Stimulated activated CD4-positive, alpha-beta T cell treated with anti-CD3 and anti-CD28 coated beads, Interleukin-2, amount 100 ng/mL, for 48 hours (primary cell): ENCODE measurements at regions not wholly inside any gene's neighbourhood (a gene's known extent, or its start where the extent isn't known, plus 50 kb on each side); places are given as distances from the start of the nearest gene placed in this dataset.
A peak's percentile ranks its signal among the peaks of the same experiment; 100 is the strongest.
"Not testable (repeated sequence)": the region's sequence is repeated elsewhere in the genome, so short reads cannot be mapped to it uniquely, and the experiment has no call there.

Experiments
- DNase-seq, 2 donors: peaks; one replicate each; pipeline ENCODE4 v3.0.0-alpha.2; 2020

- peak; percentile 61 to 64 for DNase-seq
Measured at GRCh38 chr5:42889311-42889933, 77.7 kb upstream of the SELENOP start.

DNA sequence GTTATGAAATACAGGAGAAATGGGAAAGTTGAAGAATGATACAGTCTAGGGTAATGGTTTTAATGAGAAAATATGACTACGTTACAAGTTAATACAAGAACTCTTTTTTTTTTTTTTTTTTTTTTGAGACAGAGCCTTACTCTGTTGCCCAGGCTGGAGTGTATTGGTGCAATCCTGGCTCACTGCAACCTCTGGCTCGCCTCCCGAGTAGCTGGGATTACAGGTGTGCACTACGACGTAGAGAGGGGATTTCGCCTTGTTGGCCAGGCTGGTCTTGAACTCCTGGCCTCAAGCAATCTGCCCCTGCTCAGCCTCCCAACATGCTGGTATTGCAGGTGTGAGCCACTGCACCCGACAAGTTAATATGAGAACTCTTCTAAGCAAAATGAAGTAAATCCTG lies 77.1 kb upstream of the SELENOP start:
- DNase-seq: no peak

DNA sequence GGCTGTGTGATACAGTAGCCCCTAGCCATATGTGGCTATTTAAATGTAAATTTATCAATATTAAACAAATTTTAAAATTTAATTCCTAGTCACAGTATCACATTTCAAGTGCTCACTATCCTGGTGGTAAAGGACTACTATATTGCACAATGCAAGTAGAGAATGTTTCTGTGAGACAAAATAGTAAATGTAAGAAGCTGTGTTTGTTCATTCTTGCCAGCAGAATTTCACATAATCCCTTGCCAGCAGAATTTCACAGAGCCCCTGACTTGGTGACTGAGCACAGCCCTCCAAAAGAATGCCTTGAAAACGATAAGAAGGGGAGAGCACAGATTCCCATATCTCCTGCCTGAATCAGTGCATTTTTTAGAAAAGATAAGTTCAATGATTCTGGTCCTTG lies 75.9 kb upstream of the SELENOP start:
- no peak for DNase-seq

DNA sequence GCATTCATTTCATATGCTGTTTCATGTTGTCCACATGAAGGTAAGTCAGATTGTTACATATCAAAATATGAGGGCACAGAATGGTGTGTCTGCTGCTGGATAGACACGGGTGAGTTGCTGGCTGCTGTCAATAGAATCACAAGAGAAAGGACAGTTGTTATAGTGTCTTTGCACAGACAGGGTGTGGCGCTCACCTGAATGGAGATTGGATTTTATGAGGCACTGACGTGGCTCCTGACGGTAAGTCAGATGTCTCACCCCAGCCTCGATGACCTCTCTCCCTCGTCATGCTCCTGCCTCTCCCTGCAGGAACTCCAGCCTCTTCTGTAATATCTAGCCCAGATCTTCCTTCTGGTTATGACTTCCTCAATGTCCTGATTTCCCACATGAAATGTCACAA lies 75.4 kb upstream of the SELENOP start:
- no peak for DNase-seq

DNA sequence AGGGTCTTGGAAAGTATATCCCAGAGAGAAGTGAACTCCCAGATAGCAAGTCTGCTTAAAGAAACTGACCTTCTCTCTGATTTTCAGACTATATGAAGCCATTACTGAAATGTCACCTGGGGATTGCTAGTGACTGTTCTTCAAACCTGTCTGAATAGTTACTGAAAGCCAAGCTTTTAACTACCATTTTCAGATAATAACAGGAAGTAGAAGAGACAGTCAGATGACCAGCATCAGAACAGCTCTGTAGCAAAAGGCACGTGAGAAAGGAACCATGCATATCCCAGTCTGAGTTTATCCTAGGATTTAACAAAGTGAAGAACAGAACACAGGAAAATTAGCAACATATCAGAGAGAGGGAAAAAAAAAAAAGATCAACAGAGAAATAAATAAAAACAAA lies 74.9 kb upstream of the SELENOP start:
- no peak for DNase-seq

DNA sequence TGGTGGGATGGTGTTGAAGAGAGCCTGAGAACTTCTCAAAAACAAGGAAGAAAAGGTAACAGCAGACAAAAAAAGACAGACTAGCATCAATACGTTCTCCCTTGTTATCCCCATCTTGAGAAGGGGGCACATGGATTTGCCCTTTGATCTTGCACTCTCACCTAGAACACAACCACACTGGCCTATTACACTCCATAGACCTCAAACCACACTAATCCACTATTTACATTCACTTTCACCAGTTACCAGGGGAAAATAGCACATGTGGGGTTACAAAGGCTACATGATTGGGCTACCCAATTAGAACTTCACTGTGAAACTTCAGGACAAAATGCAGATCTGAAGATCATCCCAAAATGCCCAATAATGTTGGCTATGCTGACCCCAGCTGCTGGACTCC lies 72.6 kb upstream of the SELENOP start:
- no peak for DNase-seq

GRCh38 chr5:42881416-42882117 lies 69.9 kb upstream of the SELENOP start:
- DNase-seq: no peak

DNA sequence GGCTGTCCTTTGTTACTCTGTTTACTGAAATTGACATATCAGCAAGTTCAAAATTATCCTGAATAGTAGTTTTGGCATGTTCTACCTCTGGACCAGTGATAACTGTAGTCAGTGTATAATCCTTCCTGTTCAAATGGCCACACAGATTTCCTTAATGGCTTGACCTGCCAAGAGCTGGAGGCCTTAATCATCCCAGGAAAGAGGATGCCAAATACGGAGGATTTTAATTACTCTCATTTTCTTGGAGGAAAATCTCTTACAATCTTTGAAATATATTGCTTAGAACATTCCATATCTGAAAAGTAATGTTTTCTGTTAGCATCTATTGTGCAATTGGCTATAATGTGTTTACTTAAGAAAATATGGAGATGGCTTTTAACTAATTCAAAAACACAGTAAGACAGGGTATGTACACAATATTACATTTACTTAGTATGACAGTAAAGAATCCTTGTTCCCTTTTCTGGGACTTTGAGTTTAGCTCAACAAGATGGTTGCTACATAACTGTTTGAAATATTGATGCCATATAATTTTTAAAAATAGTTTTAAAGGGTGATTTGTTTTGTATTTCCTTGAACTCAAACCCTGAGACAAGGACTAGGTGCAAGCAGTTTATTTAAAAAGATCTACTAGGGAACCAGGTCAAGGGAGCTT lies 68.9 kb upstream of the SELENOP start:
- no peak for DNase-seq

DNA sequence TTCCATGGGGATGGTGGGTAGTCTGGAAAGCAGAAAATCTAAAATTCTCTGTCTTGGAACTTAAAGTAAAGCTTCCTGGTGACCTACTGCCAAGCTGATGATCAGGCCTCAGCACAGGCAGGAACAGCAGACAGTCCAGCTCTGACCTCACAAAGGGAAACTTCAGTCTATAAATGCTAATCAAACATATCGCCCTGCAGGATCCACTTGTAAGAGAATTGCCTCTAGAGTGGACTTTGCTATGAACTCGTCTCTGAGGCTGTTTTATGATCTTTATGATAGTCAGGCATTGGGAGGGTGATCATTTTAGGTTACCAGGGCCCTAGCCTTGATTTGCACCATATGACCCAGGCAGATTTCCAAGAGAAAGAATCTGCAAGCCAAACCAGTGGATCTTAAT lies 67.6 kb upstream of the SELENOP start:
- DNase-seq: no peak

- DNase-seq: no peak
Measured at GRCh38 chr5:42878550-42878949, 66.9 kb upstream of the SELENOP start.

DNA sequence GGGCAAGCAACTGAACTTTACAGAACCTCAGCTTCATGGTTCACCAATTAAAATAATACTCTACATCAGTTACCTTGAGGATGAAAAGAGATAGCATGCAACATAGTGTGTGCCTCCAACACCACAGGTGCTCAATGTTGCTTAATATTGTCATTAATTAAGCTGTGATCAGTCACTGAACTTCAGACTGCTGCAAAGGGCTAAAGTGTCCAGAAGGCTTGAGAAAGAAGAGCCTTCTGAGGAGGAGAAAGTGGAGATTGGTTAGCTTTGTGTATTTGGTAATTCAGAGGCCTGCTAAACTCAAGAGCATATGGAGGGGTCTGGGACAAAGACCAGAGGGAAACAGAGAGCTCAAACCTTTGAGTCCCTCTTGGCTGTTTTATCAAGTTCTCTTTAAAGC lies 66.3 kb upstream of the SELENOP start:
- DNase-seq: no peak

DNA sequence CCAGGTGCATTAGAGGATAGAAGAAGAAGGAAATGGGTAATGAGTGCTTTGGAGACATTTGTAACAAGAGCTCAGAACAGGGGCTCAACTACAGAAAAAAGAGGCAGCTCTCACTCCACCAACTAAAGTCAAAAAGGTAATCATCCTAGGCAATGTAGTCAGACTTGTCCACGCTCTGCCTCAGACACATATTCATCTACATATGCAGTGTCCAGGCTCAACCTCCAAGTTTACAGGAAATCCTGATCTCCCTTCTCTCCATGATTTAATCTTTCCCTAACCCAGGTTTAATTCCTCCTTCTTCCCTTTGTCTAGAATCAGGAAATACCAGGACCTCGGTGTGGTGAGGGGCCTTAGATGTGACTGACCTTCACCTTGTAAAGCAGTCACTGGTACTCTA lies 65.7 kb upstream of the SELENOP start:
- DNase-seq: no peak

DNA sequence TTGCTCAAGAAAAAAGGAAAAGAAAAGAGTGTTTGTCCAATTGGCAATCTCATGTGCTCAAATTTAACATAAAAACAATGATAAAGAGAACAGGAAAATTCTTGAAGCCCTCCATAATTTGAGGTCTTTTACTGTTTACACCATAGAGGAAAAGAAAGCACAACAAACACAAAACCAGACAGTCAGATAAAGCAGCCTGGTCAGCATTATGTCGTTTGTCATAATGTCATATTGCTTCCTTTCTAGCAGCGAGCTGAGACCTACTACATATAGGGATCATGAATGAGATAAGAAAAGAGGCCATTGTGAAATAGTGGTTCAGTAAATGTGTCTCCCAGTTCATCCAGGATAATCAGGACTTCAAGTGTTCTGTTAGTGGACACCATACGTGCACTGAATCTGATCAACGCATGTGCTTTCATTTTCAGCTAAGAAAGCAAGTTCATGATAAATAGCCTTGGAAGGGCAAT lies 64.7 kb upstream of the SELENOP start:
- no peak for DNase-seq

DNA sequence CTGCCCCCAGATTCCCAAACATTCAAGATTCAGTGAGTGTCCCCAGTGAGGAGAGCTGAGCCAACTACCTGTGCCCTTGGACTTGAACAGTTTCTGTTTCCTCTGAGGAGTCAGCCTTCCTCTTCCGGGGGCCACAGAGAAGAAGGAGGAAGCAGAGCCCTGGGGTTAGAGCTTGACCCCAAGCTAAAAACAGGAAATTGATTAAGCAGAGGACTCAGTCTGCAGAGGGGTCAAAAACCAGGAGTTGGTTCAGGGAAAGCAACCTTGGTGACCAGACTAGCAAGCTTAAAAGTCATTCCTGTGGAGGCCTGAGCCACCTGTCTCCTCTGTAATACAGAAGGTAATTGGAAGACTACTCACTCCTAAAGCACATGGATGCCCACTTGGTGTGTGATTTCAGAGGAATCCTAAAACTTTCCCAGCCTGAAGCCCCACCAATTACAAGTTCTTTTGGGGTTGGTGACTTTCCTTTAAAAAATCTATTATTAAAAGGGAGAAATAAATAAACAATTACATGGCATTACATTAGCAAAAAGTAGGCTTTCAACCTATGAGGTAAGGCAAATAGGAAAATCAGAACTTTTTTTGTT lies 64.2 kb upstream of the SELENOP start:
- no peak for DNase-seq

- no peak for DNase-seq
Measured at GRCh38 chr5:42875211-42875610, 63.5 kb upstream of the SELENOP start.

GRCh38 chr5:42874621-42875198 lies 63.0 kb upstream of the SELENOP start:
- DNase-seq: no peak

DNA sequence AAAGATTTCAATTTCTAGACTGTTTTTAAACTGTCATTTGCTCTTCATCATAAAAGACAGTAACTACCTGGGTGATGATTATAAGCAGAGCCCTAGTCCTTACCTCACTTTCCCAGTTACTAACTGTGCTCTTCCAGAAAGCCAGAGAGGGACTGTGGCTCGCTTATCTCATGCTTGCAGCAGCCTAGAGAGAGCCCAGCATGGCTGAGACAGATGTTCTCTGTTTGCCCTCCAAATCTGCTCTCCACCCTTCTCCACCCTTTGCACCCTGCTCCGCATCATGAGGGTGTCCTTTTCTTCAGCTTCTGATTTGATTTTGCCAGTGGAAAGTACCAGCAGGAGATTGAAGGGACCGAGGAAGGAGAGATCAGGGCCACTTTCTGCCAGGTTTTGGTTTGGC lies 61.2 kb upstream of the SELENOP start:
- DNase-seq: no peak

DNA sequence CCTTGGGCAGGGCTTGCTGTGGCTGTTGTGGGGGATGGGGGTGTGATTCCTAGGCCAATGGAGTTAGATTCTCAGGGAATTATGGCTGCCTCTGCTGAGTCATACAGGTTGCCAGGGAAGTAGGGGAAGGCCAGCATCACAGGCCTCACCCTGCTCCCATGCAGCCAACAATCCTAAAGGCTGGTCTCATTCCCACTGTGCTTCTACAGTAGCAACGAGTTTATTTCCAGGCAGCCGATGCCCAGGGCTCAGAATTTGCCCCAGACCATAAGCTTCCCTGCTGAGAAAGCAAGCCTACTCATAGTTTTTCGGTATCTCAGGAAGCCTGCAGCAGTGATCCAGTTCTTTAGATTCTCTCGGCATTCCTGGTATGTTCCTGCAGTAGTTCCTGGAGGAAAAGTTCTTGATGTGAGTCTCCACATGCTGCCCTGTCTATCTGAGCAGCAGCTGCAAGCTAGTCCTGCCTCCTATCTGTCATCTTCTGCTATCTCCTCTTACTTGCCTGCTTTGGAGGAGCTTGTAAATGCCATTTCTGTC lies 59.3 kb upstream of the SELENOP start:
- DNase-seq: no peak

DNA sequence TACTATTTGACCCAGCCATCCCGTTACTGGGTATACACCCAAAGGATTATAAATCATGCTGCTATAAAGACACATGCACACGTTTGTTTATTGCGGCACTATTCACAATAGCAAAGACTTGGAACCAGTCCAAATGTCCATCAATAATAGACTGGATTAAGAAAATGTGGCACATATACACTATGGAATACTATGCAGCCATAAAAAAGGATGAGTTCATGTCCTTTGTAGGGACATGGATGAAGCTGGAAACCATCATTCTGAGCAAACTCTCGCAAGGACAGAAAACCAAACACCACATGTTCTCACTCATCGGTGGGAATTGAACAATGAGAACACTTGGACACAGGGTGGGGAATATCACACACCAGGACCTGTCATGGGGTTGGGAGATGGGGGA lies 56.7 kb upstream of the SELENOP start:
- not testable (repeated sequence) for DNase-seq

- not testable (repeated sequence) for DNase-seq
Measured at GRCh38 chr5:42864749-42865148, 53.1 kb upstream of the SELENOP start.
